ENCODE measurements at regions not wholly inside any gene's neighbourhood (a gene's known extent, or its start where the extent isn't known, plus 50 kb on each side); places are given as distances from the start of the nearest gene placed in this dataset.

GRCh38 chr3:177343122-177343625, 145.9 kb upstream of the TBL1XR1 start:
- no peak for TF ChIP-seq CTCF (IDR thresholded peaks at IDR 0.05; ENCODE audit: low read depth, low read length, missing control alignments)
- DNase-seq (ENCODE audit: extremely low read depth, low read depth): no peak
- no peak overlapping the region for H3K4me3 ChIP-seq (replicated peaks; ENCODE audit: low read depth, low read length)

- no peak overlapping the region for H3K4me3 ChIP-seq (replicated peaks; ENCODE audit: low read depth, low read length)
- peak; percentile 93 for DNase-seq (ENCODE audit: extremely low read depth, low read depth)
- no peak for TF ChIP-seq CTCF (IDR thresholded peaks at IDR 0.05; ENCODE audit: low read depth, low read length, missing control alignments)
Measured at GRCh38 chr3:177345049-177345972, 148.0 kb upstream of the TBL1XR1 start.

- no peak overlapping the region for H3K4me3 ChIP-seq (replicated peaks; ENCODE audit: low read depth, low read length)
- TF ChIP-seq CTCF (IDR thresholded peaks at IDR 0.05; ENCODE audit: low read depth, low read length, missing control alignments): no peak
Measured at GRCh38 chr3:177345973-177346503, 148.8 kb upstream of the TBL1XR1 start.

GRCh38 chr3:177346878-177347277, 149.6 kb upstream of the TBL1XR1 start:
- H3K4me3 ChIP-seq (replicated peaks; ENCODE audit: low read depth, low read length): no peak overlapping the region
- no peak for TF ChIP-seq CTCF (IDR thresholded peaks at IDR 0.05; ENCODE audit: low read depth, low read length, missing control alignments)
- DNase-seq (ENCODE audit: extremely low read depth, low read depth): no peak

More at GRCh38 chr3:177345973-177346503, 148.8 kb upstream of the TBL1XR1 start:
- no peak for DNase-seq (ENCODE audit: extremely low read depth, low read depth)

GRCh38 chr3:177347611-177348010, 150.3 kb upstream of the TBL1XR1 start:
- no peak for DNase-seq (ENCODE audit: extremely low read depth, low read depth)
- H3K4me3 ChIP-seq (replicated peaks; ENCODE audit: low read depth, low read length): no peak overlapping the region
- no peak for TF ChIP-seq CTCF (IDR thresholded peaks at IDR 0.05; ENCODE audit: low read depth, low read length, missing control alignments)

GRCh38 chr3:177348974-177349373, 151.7 kb upstream of the TBL1XR1 start:
- H3K4me3 ChIP-seq (replicated peaks; ENCODE audit: low read depth, low read length): no peak overlapping the region

More at GRCh38 chr3:177348974-177349373, 151.7 kb upstream of the TBL1XR1 start:
- no peak for TF ChIP-seq CTCF (IDR thresholded peaks at IDR 0.05; ENCODE audit: low read depth, low read length, missing control alignments)
- DNase-seq (ENCODE audit: extremely low read depth, low read depth): no peak

Data from HFF-Myc (cell line).